HEK293 (cell line): ENCODE measurements at regions not wholly inside any gene's neighbourhood (a gene's known extent, or its start where the extent isn't known, plus 50 kb on each side); places are given as distances from the start of the nearest gene placed in this dataset.
"Not testable (repeated sequence)": the region's sequence is repeated elsewhere in the genome, so short reads cannot be mapped to it uniquely, and the experiment has no call there.

ENCODE experiments used
- CTCF ChIA-PET: fragments of 350-600 bp; formaldehyde crosslinking; extraction: SDS; loops from one replicate; lab custom pipeline; 2021; ENCODE audit warnings: antibody characterized with exemption; lab: Yijun Ruan, JAX
- POLR2A ChIA-PET: fragments of 300-600 bp; formaldehyde crosslinking; extraction: SDS; loops from one replicate; lab custom pipeline; 2020; ENCODE audit warnings: antibody characterized with exemption, inconsistent platforms; lab: Yijun Ruan, JAX
- H3K27ac ChIP-seq: fragments of 200-500 bp; sonication (Bioruptor generic); 2 replicates; pipeline ENCODE4 v1.5.1; 2014; ENCODE audit warnings: low read depth, low read length, control low read depth, inconsistent platforms; ENCODE audit errors: extremely low read depth
- H3K36me3 ChIP-seq, 2 experiments: fragments of 200-500 bp in 1 of 2; sonication (Bioruptor generic) in 1 of 2; 1 replicate in 1 of 2; 2 replicates in 1 of 2; pipeline ENCODE4 v1.5.1; 2014 to 2017; ENCODE audit warnings: inconsistent platforms in 2 of 2, low read length in 2 of 2; ENCODE audit not compliant: control insufficient read depth in 2 of 2, insufficient read depth in 1 of 2
- H3K4me1 ChIP-seq: fragments of 200-500 bp; sonication (Bioruptor generic); 2 replicates; pipeline ENCODE4 v1.5.1; 2014; ENCODE audit warnings: mild to moderate bottlenecking, low read length, inconsistent platforms; ENCODE audit not compliant: control insufficient read depth, insufficient read depth
- H3K4me3 ChIP-seq: 2 replicates; pipeline ENCODE4 v1.5.1; 2011; ENCODE audit warnings: low read depth, mild to moderate bottlenecking, control low read depth, low read length, moderate library complexity
- H3K9me3 ChIP-seq: fragments of 200-500 bp; sonication (Bioruptor generic); 2 replicates; pipeline ENCODE4 v1.5.1; 2014; ENCODE audit warnings: low read depth, low read length, inconsistent platforms; ENCODE audit not compliant: control insufficient read depth, insufficient read depth
- GLI4 ChIP-seq: fragments of 450-650 bp; formaldehyde crosslinking; IDR thresholded peaks from 2 replicates; pipeline ENCODE4 v1.5.1; 2016; ENCODE audit warnings: missing biosample characterization, missing genetic modification characterization
- KLF1 ChIP-seq: fragments of 450-650 bp; formaldehyde crosslinking; IDR thresholded peaks from 2 replicates; pipeline ENCODE4 v1.5.1; 2016; ENCODE audit warnings: missing biosample characterization, missing genetic modification characterization
- ZFP37 ChIP-seq: fragments of 450-650 bp; formaldehyde crosslinking; IDR thresholded peaks from 2 replicates; pipeline ENCODE4 v1.5.1; 2016; ENCODE audit warnings: missing biosample characterization, missing genetic modification characterization
- ZNF112 ChIP-seq: fragments of 450-650 bp; formaldehyde crosslinking; IDR thresholded peaks from 2 replicates; pipeline ENCODE4 v1.5.0; 2017; ENCODE audit warnings: missing biosample characterization, missing genetic modification characterization
- ZNF2 ChIP-seq: fragments of 450-650 bp; formaldehyde crosslinking; IDR thresholded peaks from 2 replicates; pipeline ENCODE4 v1.5.1; 2016; ENCODE audit warnings: missing biosample characterization, missing genetic modification characterization
- ZNF202 ChIP-seq: fragments of 450-650 bp; formaldehyde crosslinking; IDR thresholded peaks from 2 replicates; pipeline ENCODE4 v1.5.1; 2016; ENCODE audit warnings: missing biosample characterization, missing genetic modification characterization, borderline replicate concordance
- ZNF280C ChIP-seq: fragments of 450-650 bp; formaldehyde crosslinking; IDR thresholded peaks from 2 replicates; pipeline ENCODE4 v1.5.1; 2016; ENCODE audit warnings: missing biosample characterization, missing genetic modification characterization
- ZNF473 ChIP-seq: fragments of 450-650 bp; formaldehyde crosslinking; IDR thresholded peaks from 2 replicates; pipeline ENCODE4 v1.5.1; 2017; ENCODE audit warnings: missing biosample characterization, missing genetic modification characterization
- ZNF623 ChIP-seq: fragments of 450-650 bp; formaldehyde crosslinking; IDR thresholded peaks from 2 replicates; pipeline ENCODE4 v1.5.1; 2016; ENCODE audit warnings: missing biosample characterization, missing genetic modification characterization
- ZSCAN4 ChIP-seq: fragments of 450-650 bp; formaldehyde crosslinking; IDR thresholded peaks from 2 replicates; pipeline ENCODE4 v1.5.1; 2017; ENCODE audit warnings: missing biosample characterization, missing genetic modification characterization
- TF ChIP-seq, protein P1 (sequence below): fragments of 450-650 bp; formaldehyde crosslinking; IDR thresholded peaks from 2 replicates; pipeline ENCODE4 v1.5.1; 2016; ENCODE audit warnings: missing biosample characterization, missing genetic modification characterization
- TF ChIP-seq, protein P2 (sequence below): fragments of 450-650 bp; formaldehyde crosslinking; IDR thresholded peaks from 2 replicates; pipeline ENCODE4 v1.5.1; 2016; ENCODE audit warnings: missing biosample characterization, missing genetic modification characterization

- Histone ChIP-seq H3K36me3 (no peaks in the 10 kb centered on the region), H3K9me3 (no peaks in the 10 kb centered on the region), H3K27ac (no peak overlapping the region), H3K4me3 (no peak overlapping the region), H3K4me1 (no peaks in the 10 kb centered on the region)
- ChIA-PET POLR2A (no interaction called here), CTCF (interaction anchor here (0.7 kb wide), 1 partner anchor 30 kb away, joined by 3 read pairs; no protein-coding TSS in a partner anchor)
- no peak for TF ChIP-seq ZNF473
These were observed 316.6 kb downstream of the EDEM1 start for GRCh38 chr3:5504135-5504534.

DNA sequence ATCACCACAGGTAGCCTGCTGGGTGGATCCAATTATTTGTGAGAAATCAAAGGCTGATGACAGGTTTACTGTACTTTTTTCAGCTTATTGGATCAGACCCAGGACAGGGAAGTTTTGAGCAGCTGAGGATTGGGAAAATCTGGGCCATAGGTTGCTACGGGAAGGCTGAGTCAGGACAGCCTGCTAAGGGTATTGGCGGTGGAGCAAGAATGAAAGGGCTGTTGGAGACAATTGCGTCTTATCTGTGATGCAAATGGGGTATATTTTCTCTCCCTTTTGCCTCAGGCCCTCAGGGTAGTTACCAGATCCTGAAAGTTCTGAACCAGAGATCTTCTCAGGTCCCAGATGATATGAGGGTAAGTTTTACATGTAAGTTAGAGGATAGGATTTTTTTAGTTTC is 317.7 kb downstream of the EDEM1 start:
- ChIA-PET POLR2A (no interaction called here), CTCF (no interaction called here)
- Histone ChIP-seq H3K9me3 (no peaks in the 10 kb centered on the region), H3K4me1 (no peaks in the 10 kb centered on the region)
- TF ChIP-seq ZSCAN4 (tag by site-specific recombination) = no peak
- TF ChIP-seq ZNF2 (tag by site-specific recombination) = no peak
- TF ChIP-seq, all 188 proteins: peak for 0
- Histone ChIP-seq H3K4me3 (no peak overlapping the region), H3K27ac (no peak overlapping the region), H3K36me3 (no peaks in the 10 kb centered on the region)

- H3K4me3 ChIP-seq = no peak overlapping the region
- no peak overlapping the region for H3K27ac ChIP-seq
- CTCF ChIA-PET = no interaction called here
- TF ChIP-seq ZNF202 = no peak
- TF ChIP-seq, protein P1, sequence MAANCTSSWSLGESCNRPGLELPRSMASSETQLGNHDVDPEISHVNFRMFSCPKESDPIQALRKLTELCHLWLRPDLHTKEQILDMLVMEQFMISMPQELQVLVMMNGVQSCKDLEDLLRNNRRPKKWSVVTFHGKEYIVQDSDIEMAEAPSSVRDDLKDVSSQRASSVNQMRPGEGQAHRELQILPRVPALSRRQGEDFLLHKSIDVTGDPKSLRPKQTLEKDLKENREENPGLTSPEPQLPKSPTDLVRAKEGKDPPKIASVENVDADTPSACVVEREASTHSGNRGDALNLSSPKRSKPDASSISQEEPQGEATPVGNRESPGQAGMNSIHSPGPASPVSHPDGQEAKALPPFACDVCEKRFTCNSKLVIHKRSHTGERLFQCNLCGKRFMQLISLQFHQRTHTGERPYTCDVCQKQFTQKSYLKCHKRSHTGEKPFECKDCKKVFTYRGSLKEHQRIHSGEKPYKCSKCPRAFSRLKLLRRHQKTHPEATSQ (tag by site-specific recombination) = no peak
- no peak for TF ChIP-seq ZNF112 (tag by site-specific recombination)
- no peak for TF ChIP-seq ZFP37 (tag by site-specific recombination)
- no peak for TF ChIP-seq ZNF623 (tag by site-specific recombination)
- TF ChIP-seq KLF1 (tag by site-specific recombination) = no peak
- no peak for TF ChIP-seq ZNF2 (tag by site-specific recombination)
- TF ChIP-seq, protein P2, sequence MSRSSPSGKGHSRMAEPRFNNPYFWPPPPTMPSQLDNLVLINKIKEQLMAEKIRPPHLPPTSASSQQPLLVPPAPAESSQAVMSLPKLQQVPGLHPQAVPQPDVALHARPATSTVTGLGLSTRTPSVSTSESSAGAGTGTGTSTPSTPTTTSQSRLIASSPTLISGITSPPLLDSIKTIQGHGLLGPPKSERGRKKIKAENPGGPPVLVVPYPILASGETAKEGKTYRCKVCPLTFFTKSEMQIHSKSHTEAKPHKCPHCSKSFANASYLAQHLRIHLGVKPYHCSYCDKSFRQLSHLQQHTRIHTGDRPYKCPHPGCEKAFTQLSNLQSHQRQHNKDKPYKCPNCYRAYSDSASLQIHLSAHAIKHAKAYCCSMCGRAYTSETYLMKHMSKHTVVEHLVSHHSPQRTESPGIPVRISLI (tag by site-specific recombination) = no peak
- TF ChIP-seq ZNF280C (tag by site-specific recombination) = no peak
- TF ChIP-seq GLI4 (tag by site-specific recombination) = no peak
- no peaks in the 10 kb centered on the region for H3K4me1 ChIP-seq
- POLR2A ChIA-PET = no interaction called here
- no peaks in the 10 kb centered on the region for H3K9me3 ChIP-seq
- no peaks in the 10 kb centered on the region for H3K36me3 ChIP-seq
These were observed 318.5 kb downstream of the EDEM1 start for GRCh38 chr3:5505997-5506396.

DNA sequence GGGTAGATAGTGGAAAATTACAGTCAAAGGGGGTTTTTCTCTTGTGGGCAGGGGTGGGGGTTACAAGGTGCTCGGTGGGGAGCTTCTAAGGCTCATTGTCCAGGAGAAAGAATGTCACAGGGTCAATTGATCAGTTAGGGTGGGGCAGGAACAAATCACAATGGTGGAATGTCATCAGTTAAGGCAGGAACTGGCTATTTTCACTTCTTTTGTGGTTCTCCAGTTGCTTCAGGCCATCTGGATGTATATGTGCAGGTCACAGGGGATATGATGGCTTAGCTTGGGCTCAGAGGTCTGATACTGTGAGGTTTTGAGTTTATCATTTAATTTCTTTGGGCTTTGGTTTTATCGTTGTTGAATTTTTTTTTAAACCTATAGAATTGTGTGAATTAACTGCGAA is 321.4 kb downstream of the EDEM1 start:
- H3K4me1 ChIP-seq, POLR2A ChIA-PET, H3K36me3 ChIP-seq, CTCF ChIA-PET, H3K27ac ChIP-seq, H3K4me3 ChIP-seq, H3K9me3 ChIP-seq: not testable (repeated sequence)
